OCI-LY1 (cell line): ENCODE measurements at regions not wholly inside any gene's neighbourhood (a gene's known extent, or its start where the extent isn't known, plus 50 kb on each side); places are given as distances from the start of the nearest gene placed in this dataset.

Source experiments
- H2AFZ ChIP-seq: fragments of 200-600 bp; sonication (generic), shearing (Covaris generic); 2 replicates; pipeline ENCODE4 v1.6.0; 2014; ENCODE audit warnings: antibody characterized with exemption, mild to moderate bottlenecking, low read length
- H3F3A ChIP-seq: fragments of 200-600 bp; sonication (generic), shearing (Covaris generic); 2 replicates; pipeline ENCODE4 v1.6.0; 2014; ENCODE audit warnings: mild to moderate bottlenecking, antibody characterized with exemption, low read length, moderate library complexity; ENCODE audit not compliant: insufficient read depth
- H3K27ac ChIP-seq: fragments of 200-600 bp; sonication (generic); 2 replicates; pipeline ENCODE4 v1.5.1; 2014; ENCODE audit warnings: low read length, mixed run types, mild to moderate bottlenecking, low read depth; ENCODE audit not compliant: poor library complexity, severe bottlenecking
- H3K27me3 ChIP-seq: fragments of 200-600 bp; sonication (generic); 2 replicates; pipeline ENCODE4 v1.6.0; 2014; ENCODE audit warnings: antibody characterized with exemption, mild to moderate bottlenecking, low read length, moderate library complexity; ENCODE audit not compliant: insufficient read depth
- H3K36me3 ChIP-seq: fragments of 200-600 bp; sonication (generic); 2 replicates; pipeline ENCODE4 v1.6.1; 2014; ENCODE audit warnings: mild to moderate bottlenecking, antibody characterized with exemption, low read length, moderate library complexity, mixed read lengths; ENCODE audit not compliant: insufficient read depth
- H3K4me1 ChIP-seq: fragments of 200-600 bp; sonication (generic); 2 replicates; pipeline ENCODE4 v1.5.1; 2014; ENCODE audit warnings: mild to moderate bottlenecking, low read length, moderate library complexity; ENCODE audit not compliant: insufficient read depth, severe bottlenecking
- H3K4me2 ChIP-seq: fragments of 200-600 bp; sonication (generic), shearing (Covaris generic); 2 replicates; pipeline ENCODE4 v1.6.1; 2014; ENCODE audit warnings: low read length
- H3K4me3 ChIP-seq: fragments of 200-600 bp; sonication (generic); 2 replicates; pipeline ENCODE4 v1.5.1; 2014; ENCODE audit warnings: low read length, low read depth, mild to moderate bottlenecking, mixed read lengths; ENCODE audit not compliant: poor library complexity, severe bottlenecking
- H3K79me2 ChIP-seq: fragments of 200-600 bp; shearing (Covaris generic); 2 replicates; pipeline ENCODE4 v1.6.1; 2016; ENCODE audit warnings: mixed run types, low read length, mixed read lengths; ENCODE audit not compliant: insufficient read depth
- H3K9ac ChIP-seq: fragments of 200-600 bp; sonication (generic), shearing (Covaris generic); 2 replicates; pipeline ENCODE4 v1.6.1; 2014; ENCODE audit warnings: mild to moderate bottlenecking, low read length, mixed read lengths
- H3K9me2 ChIP-seq: fragments of 200-600 bp; sonication (generic), shearing (Covaris generic); 2 replicates; pipeline ENCODE4 v1.6.1; 2014; ENCODE audit warnings: low read depth, mild to moderate bottlenecking, low read length, mixed read lengths
- H3K9me3 ChIP-seq: fragments of 200-600 bp; shearing (Covaris generic); 2 replicates; pipeline ENCODE4 v1.6.1; 2014; ENCODE audit warnings: low read length, mixed read lengths
- H4K20me1 ChIP-seq: fragments of 200-600 bp; sonication (generic), shearing (Covaris generic); 2 replicates; pipeline ENCODE4 v1.6.0; 2016; ENCODE audit warnings: mild to moderate bottlenecking, low read length; ENCODE audit not compliant: insufficient read depth
- EZH2 ChIP-seq: fragments of 200-600 bp; sonication (generic), shearing (Covaris generic); IDR thresholded peaks from 2 replicates; pipeline ENCODE4 v1.8.0; 2017; ENCODE audit warnings: borderline replicate concordance, mixed run types, mild to moderate bottlenecking, antibody characterized with exemption, low read length, moderate library complexity, mixed read lengths
- TF ChIP-seq, protein P1 (sequence below): fragments of 200-600 bp; sonication (generic), shearing (Covaris generic); IDR thresholded peaks from 2 replicates; pipeline ENCODE4 v1.5.1; 2017; ENCODE audit warnings: mild to moderate bottlenecking, antibody characterized with exemption, low read length, moderate library complexity, mixed read lengths

GRCh38 chr12:44929236-44929885 lies 53.2 kb upstream of the NELL2 start:
- TF ChIP-seq EZH2: no peak
- TF ChIP-seq, protein P1, sequence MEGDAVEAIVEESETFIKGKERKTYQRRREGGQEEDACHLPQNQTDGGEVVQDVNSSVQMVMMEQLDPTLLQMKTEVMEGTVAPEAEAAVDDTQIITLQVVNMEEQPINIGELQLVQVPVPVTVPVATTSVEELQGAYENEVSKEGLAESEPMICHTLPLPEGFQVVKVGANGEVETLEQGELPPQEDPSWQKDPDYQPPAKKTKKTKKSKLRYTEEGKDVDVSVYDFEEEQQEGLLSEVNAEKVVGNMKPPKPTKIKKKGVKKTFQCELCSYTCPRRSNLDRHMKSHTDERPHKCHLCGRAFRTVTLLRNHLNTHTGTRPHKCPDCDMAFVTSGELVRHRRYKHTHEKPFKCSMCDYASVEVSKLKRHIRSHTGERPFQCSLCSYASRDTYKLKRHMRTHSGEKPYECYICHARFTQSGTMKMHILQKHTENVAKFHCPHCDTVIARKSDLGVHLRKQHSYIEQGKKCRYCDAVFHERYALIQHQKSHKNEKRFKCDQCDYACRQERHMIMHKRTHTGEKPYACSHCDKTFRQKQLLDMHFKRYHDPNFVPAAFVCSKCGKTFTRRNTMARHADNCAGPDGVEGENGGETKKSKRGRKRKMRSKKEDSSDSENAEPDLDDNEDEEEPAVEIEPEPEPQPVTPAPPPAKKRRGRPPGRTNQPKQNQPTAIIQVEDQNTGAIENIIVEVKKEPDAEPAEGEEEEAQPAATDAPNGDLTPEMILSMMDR: no peak
- H4K20me1 ChIP-seq: no peaks in the 10 kb centered on the region
- peaks cover 25% of the 10 kb centered on the region for H3K4me1 ChIP-seq

More at GRCh38 chr12:44929236-44929885, 53.2 kb upstream of the NELL2 start:
- H3K27me3 ChIP-seq: no peaks in the 10 kb centered on the region
- H3K9me3 ChIP-seq: no peaks in the 10 kb centered on the region
- no peaks in the 10 kb centered on the region for H3F3A ChIP-seq
- no peak overlapping the region for H3K4me2 ChIP-seq
- no peak overlapping the region for H2AFZ ChIP-seq
- no peaks in the 10 kb centered on the region for H3K9me2 ChIP-seq
- H3K79me2 ChIP-seq: no peaks in the 10 kb centered on the region
- no peak overlapping the region for H3K9ac ChIP-seq
- no peak overlapping the region for H3K4me3 ChIP-seq
- H3K27ac ChIP-seq: peak overlapping the region; percentile 28
- no peaks in the 10 kb centered on the region for H3K36me3 ChIP-seq
